Activated naive CD8-positive, alpha-beta T cell treated with anti-CD3 and anti-CD28 coated beads, Interleukin-2, amount 10 ng/mL, durations not matched to agents 7 days and 5 days (primary cell): ENCODE measurements at regions not wholly inside any gene's neighbourhood (a gene's known extent, or its start where the extent isn't known, plus 50 kb on each side); places are given as distances from the start of the nearest gene placed in this dataset.

Experiments
- ATAC-seq: fragments of 150-1000 bp; cut with Tn5 transposase; one replicate; pipeline ENCODE4 v1.10.0; 2021; ENCODE audit warnings: low read depth, moderate library complexity
- POLR2A ChIA-PET: fragments of 350-600 bp; sonication (Branson Sonifier 250); formaldehyde crosslinking; loops from one replicate; lab custom pipeline; 2021; ENCODE audit warnings: antibody characterized with exemption; lab: Charles Lee
- DNase-seq: peaks from one replicate; pipeline ENCODE4 v3.0.0; 2021
- H3K27ac Mint-ChIP-seq: one replicate; pipeline ENCODE4 v1.8.0; 2022; ENCODE audit warnings: mild to moderate bottlenecking, mixed read lengths
- H3K27me3 Mint-ChIP-seq: one replicate; pipeline ENCODE4 v1.8.0; 2022; ENCODE audit warnings: mild to moderate bottlenecking, moderate library complexity, mixed read lengths
- H3K36me3 Mint-ChIP-seq: one replicate; pipeline ENCODE4 v1.8.0; 2021; ENCODE audit warnings: mild to moderate bottlenecking, mixed read lengths
- H3K4me1 Mint-ChIP-seq: one replicate; pipeline ENCODE4 v1.8.0; 2021; ENCODE audit warnings: mixed read lengths
- H3K4me3 Mint-ChIP-seq: one replicate; pipeline ENCODE4 v1.8.0; 2022; ENCODE audit warnings: mild to moderate bottlenecking, moderate library complexity, mixed read lengths
- H3K9me3 Mint-ChIP-seq: one replicate; pipeline ENCODE4 v1.8.0; 2021; ENCODE audit warnings: mixed read lengths

GRCh38 chr12:34333337-34333736 is 311.0 kb downstream of the ALG10 start:
- no peak for DNase-seq
- H3K27me3 Mint-ChIP-seq = peaks cover 2% of the 10 kb centered on the region
- H3K9me3 Mint-ChIP-seq = peaks cover 7% of the 10 kb centered on the region
- no peak overlapping the region for H3K27ac Mint-ChIP-seq
- POLR2A ChIA-PET = no interaction called here
- H3K4me3 Mint-ChIP-seq = no peak overlapping the region
- no peaks in the 10 kb centered on the region for H3K4me1 Mint-ChIP-seq
- no peak for ATAC-seq
- H3K36me3 Mint-ChIP-seq = no peaks in the 10 kb centered on the region

- H3K27ac Mint-ChIP-seq = no peak overlapping the region
- peaks cover 6% of the 10 kb centered on the region for H3K9me3 Mint-ChIP-seq
- H3K27me3 Mint-ChIP-seq = peaks cover 2% of the 10 kb centered on the region
- no peak for DNase-seq
- ATAC-seq = no peak
- H3K36me3 Mint-ChIP-seq = no peaks in the 10 kb centered on the region
- no peaks in the 10 kb centered on the region for H3K4me1 Mint-ChIP-seq
- POLR2A ChIA-PET = no interaction called here
- H3K4me3 Mint-ChIP-seq = no peak overlapping the region
Measured at GRCh38 chr12:34334538-34334937, 312.2 kb downstream of the ALG10 start.

GRCh38 chr12:34334953-34335743 is 312.9 kb downstream of the ALG10 start:
- H3K27me3 Mint-ChIP-seq = peaks cover 2% of the 10 kb centered on the region
- POLR2A ChIA-PET = no interaction called here
- peaks cover 6% of the 10 kb centered on the region for H3K9me3 Mint-ChIP-seq
- DNase-seq (no peak), ATAC-seq (no peak)
- H3K4me1 Mint-ChIP-seq = no peaks in the 10 kb centered on the region
- no peak overlapping the region for H3K27ac Mint-ChIP-seq
- H3K36me3 Mint-ChIP-seq = no peaks in the 10 kb centered on the region
- no peak overlapping the region for H3K4me3 Mint-ChIP-seq

GRCh38 chr12:34335819-34336262 is 313.5 kb downstream of the ALG10 start:
- H3K27me3 Mint-ChIP-seq = no peaks in the 10 kb centered on the region
- peaks cover 6% of the 10 kb centered on the region for H3K9me3 Mint-ChIP-seq
- no peaks in the 10 kb centered on the region for H3K4me1 Mint-ChIP-seq
- DNase-seq = no peak
- ATAC-seq = no peak
- H3K27ac Mint-ChIP-seq = no peak overlapping the region
- POLR2A ChIA-PET = no interaction called here
- H3K36me3 Mint-ChIP-seq = no peaks in the 10 kb centered on the region
- no peak overlapping the region for H3K4me3 Mint-ChIP-seq

- H3K9me3 Mint-ChIP-seq = peaks cover 3% of the 10 kb centered on the region
- no peaks in the 10 kb centered on the region for H3K4me1 Mint-ChIP-seq
- no peak overlapping the region for H3K27ac Mint-ChIP-seq
- ATAC-seq (no peak), DNase-seq (no peak)
- no peak overlapping the region for H3K4me3 Mint-ChIP-seq
- H3K27me3 Mint-ChIP-seq = no peaks in the 10 kb centered on the region
- H3K36me3 Mint-ChIP-seq = no peaks in the 10 kb centered on the region
- POLR2A ChIA-PET = no interaction called here
Measured at GRCh38 chr12:34336619-34337465, 314.5 kb downstream of the ALG10 start.

GRCh38 chr12:34338751-34339150 is 316.5 kb downstream of the ALG10 start:
- H3K4me3 Mint-ChIP-seq = no peak overlapping the region
- no peaks in the 10 kb centered on the region for H3K36me3 Mint-ChIP-seq
- no peak overlapping the region for H3K27ac Mint-ChIP-seq
- no peaks in the 10 kb centered on the region for H3K4me1 Mint-ChIP-seq
- no peaks in the 10 kb centered on the region for H3K27me3 Mint-ChIP-seq
- H3K9me3 Mint-ChIP-seq = no peaks in the 10 kb centered on the region
- DNase-seq (no peak), ATAC-seq (no peak)
- POLR2A ChIA-PET = no interaction called here

- ATAC-seq = no peak
- no peaks in the 10 kb centered on the region for H3K4me1 Mint-ChIP-seq
Measured at GRCh38 chr12:34339922-34340321, 317.6 kb downstream of the ALG10 start.

GRCh38 chr12:34340534-34341361 is 318.5 kb downstream of the ALG10 start:
- no peak overlapping the region for H3K4me3 Mint-ChIP-seq

More at GRCh38 chr12:34339922-34340321, 317.6 kb downstream of the ALG10 start:
- Mint-ChIP-seq H3K4me3 (no peak overlapping the region), H3K27me3 (no peaks in the 10 kb centered on the region), H3K9me3 (no peaks in the 10 kb centered on the region), H3K27ac (no peak overlapping the region), H3K36me3 (no peaks in the 10 kb centered on the region)
- no peak for DNase-seq
- POLR2A ChIA-PET = no interaction called here

GRCh38 chr12:34341362-34341733 is 319.1 kb downstream of the ALG10 start:
- H3K4me1 Mint-ChIP-seq = no peaks in the 10 kb centered on the region
- no peaks in the 10 kb centered on the region for H3K36me3 Mint-ChIP-seq
- H3K4me3 Mint-ChIP-seq = no peak overlapping the region
- DNase-seq (no peak), ATAC-seq (no peak)
- H3K27me3 Mint-ChIP-seq = no peaks in the 10 kb centered on the region
- POLR2A ChIA-PET = no interaction called here
- no peaks in the 10 kb centered on the region for H3K9me3 Mint-ChIP-seq
- no peak overlapping the region for H3K27ac Mint-ChIP-seq

More at GRCh38 chr12:34340534-34341361, 318.5 kb downstream of the ALG10 start:
- Mint-ChIP-seq H3K9me3 (no peaks in the 10 kb centered on the region), H3K27me3 (no peaks in the 10 kb centered on the region), H3K4me1 (no peaks in the 10 kb centered on the region), H3K27ac (no peak overlapping the region), H3K36me3 (no peaks in the 10 kb centered on the region)
- POLR2A ChIA-PET = no interaction called here
- DNase-seq = no peak
- ATAC-seq = no peak

- POLR2A ChIA-PET = no interaction called here
- no peaks in the 10 kb centered on the region for H3K36me3 Mint-ChIP-seq
- no peak overlapping the region for H3K4me3 Mint-ChIP-seq
- ATAC-seq (no peak), DNase-seq (no peak)
- no peak overlapping the region for H3K27ac Mint-ChIP-seq
- H3K4me1 Mint-ChIP-seq = no peaks in the 10 kb centered on the region
- H3K9me3 Mint-ChIP-seq = no peaks in the 10 kb centered on the region
- H3K27me3 Mint-ChIP-seq = no peaks in the 10 kb centered on the region
Measured at GRCh38 chr12:34342048-34342447, 319.8 kb downstream of the ALG10 start.

- Mint-ChIP-seq H3K4me3 (no peak overlapping the region), H3K4me1 (no peaks in the 10 kb centered on the region), H3K27ac (no peak overlapping the region), H3K9me3 (no peaks in the 10 kb centered on the region), H3K27me3 (no peaks in the 10 kb centered on the region), H3K36me3 (no peaks in the 10 kb centered on the region)
- no peak for DNase-seq
- POLR2A ChIA-PET = no interaction called here
- ATAC-seq = no peak
Measured at GRCh38 chr12:34343345-34343744, 321.0 kb downstream of the ALG10 start.

GRCh38 chr12:34343766-34344165 is 321.5 kb downstream of the ALG10 start:
- no peaks in the 10 kb centered on the region for H3K9me3 Mint-ChIP-seq
- DNase-seq (no peak), ATAC-seq (no peak)
- H3K27ac Mint-ChIP-seq = no peak overlapping the region
- no peaks in the 10 kb centered on the region for H3K4me1 Mint-ChIP-seq
- no peak overlapping the region for H3K4me3 Mint-ChIP-seq
- no peaks in the 10 kb centered on the region for H3K27me3 Mint-ChIP-seq
- POLR2A ChIA-PET = no interaction called here
- no peaks in the 10 kb centered on the region for H3K36me3 Mint-ChIP-seq

GRCh38 chr12:34344851-34345522 is 322.7 kb downstream of the ALG10 start:
- H3K36me3 Mint-ChIP-seq = no peaks in the 10 kb centered on the region
- H3K9me3 Mint-ChIP-seq = no peaks in the 10 kb centered on the region
- no peaks in the 10 kb centered on the region for H3K4me1 Mint-ChIP-seq
- H3K27me3 Mint-ChIP-seq = no peaks in the 10 kb centered on the region
- H3K27ac Mint-ChIP-seq = no peak overlapping the region
- ATAC-seq = no peak
- no peak overlapping the region for H3K4me3 Mint-ChIP-seq
- POLR2A ChIA-PET = no interaction called here
- DNase-seq = no peak
